PC-9 (cell line): ENCODE measurements at regions not wholly inside any gene's neighbourhood (a gene's known extent, or its start where the extent isn't known, plus 50 kb on each side); places are given as distances from the start of the nearest gene placed in this dataset.

Source experiments
- BruUV-seq: library from RNA; stranded (reverse); fragments of 400-500 nt; replicated peaks from 2 replicates; lab custom pipeline; 2021; lab: Mats Ljungman, UMichigan
- CTCF ChIA-PET: fragments of 300-600 bp; sonication (Branson Sonifier 250); formaldehyde crosslinking; loops from one replicate; lab custom pipeline; 2022; ENCODE audit warnings: antibody characterized with exemption; lab: Charles Lee
- POLR2A ChIA-PET: fragments of 300-600 bp; sonication (Branson Sonifier 250); formaldehyde crosslinking; loops from one replicate; lab custom pipeline; 2022; ENCODE audit warnings: antibody characterized with exemption; ENCODE audit not compliant: unreplicated experiment; lab: Charles Lee
- DNase-seq, 2 experiments: peaks; one replicate each; pipeline versions ENCODE4 v3.0.0 to v3.0.0-alpha.2; 2015 to 2022; ENCODE audit warnings: mixed read lengths in 1 of 2
- H2AFZ ChIP-seq: fragments of 200-600 bp; sonication (generic); 2 replicates; pipeline ENCODE4 v1.8.1; 2017; ENCODE audit warnings: antibody characterized with exemption
- H3F3A ChIP-seq: fragments of 200-600 bp; sonication (generic); 2 replicates; pipeline ENCODE4 v1.8.1; 2017; ENCODE audit warnings: antibody characterized with exemption, mild to moderate bottlenecking, low read depth; ENCODE audit not compliant: insufficient read depth
- H3K27ac ChIP-seq: fragments of 200-600 bp; sonication (generic); 2 replicates; pipeline ENCODE4 v1.6.1; 2016; ENCODE audit warnings: mixed run types
- H3K27me3 ChIP-seq: fragments of 200-600 bp; sonication (generic); 2 replicates; pipeline ENCODE4 v1.6.1; 2016; ENCODE audit warnings: low read depth, mixed run types; ENCODE audit not compliant: insufficient read depth
- H3K36me3 ChIP-seq: fragments of 200-600 bp; sonication (generic); 2 replicates; pipeline ENCODE4 v1.6.1; 2016; ENCODE audit warnings: low read depth, mixed run types
- H3K4me1 ChIP-seq: fragments of 200-600 bp; sonication (generic); replicated peaks from 2 replicates; pipeline ENCODE4 v1.6.1; 2016; ENCODE audit warnings: mixed run types; ENCODE audit not compliant: insufficient read depth
- H3K4me2 ChIP-seq: fragments of 200-600 bp; sonication (generic); 2 replicates; pipeline ENCODE4 v1.6.1; 2017; ENCODE audit warnings: mixed run types
- H3K4me3 ChIP-seq: fragments of 200-600 bp; sonication (generic); 2 replicates; pipeline ENCODE4 v1.6.1; 2016; ENCODE audit warnings: mixed run types
- H3K79me2 ChIP-seq: fragments of 200-600 bp; sonication (generic); 2 replicates; pipeline ENCODE4 v1.6.1; 2017; ENCODE audit warnings: low read depth, mixed run types
- H3K9me2 ChIP-seq: fragments of 200-600 bp; sonication (generic); 2 replicates; pipeline ENCODE4 v1.8.1; 2017; ENCODE audit warnings: mild to moderate bottlenecking; ENCODE audit not compliant: insufficient read depth
- H3K9me3 ChIP-seq: fragments of 200-600 bp; sonication (generic); 2 replicates; pipeline ENCODE4 v1.8.1; 2016; ENCODE audit warnings: low read depth; ENCODE audit not compliant: insufficient read depth
- H4K20me1 ChIP-seq: fragments of 200-600 bp; sonication (generic); 2 replicates; pipeline ENCODE4 v1.8.1; 2017; ENCODE audit not compliant: insufficient read depth
- CTCF ChIP-seq: fragments of 200-600 bp; sonication (generic); conservative IDR thresholded peaks from 2 replicates; pipeline ENCODE4 v1.6.1; 2017; ENCODE audit warnings: mixed run types, antibody characterized with exemption, mild to moderate bottlenecking, moderate library complexity
- EZH2 ChIP-seq: fragments of 200-600 bp; sonication (generic); IDR thresholded peaks from 2 replicates; pipeline ENCODE4 v1.8.0; 2017; ENCODE audit warnings: antibody characterized with exemption, low read depth
- intact Hi-C: fragments of 100-400 bp; cut with micrococcal nuclease; formaldehyde crosslinking; loops from one replicate; pipeline ENCODE4 v1.10.0; 2022; ENCODE audit not compliant: unreplicated experiment

GRCh38 chr17:14460516-14461226 is 159.8 kb downstream of the HS3ST3B1 start:
- Histone ChIP-seq H3K4me3 (no peak overlapping the region), H4K20me1 (no peaks in the 10 kb centered on the region), H3K9me2 (no peaks in the 10 kb centered on the region), H3K9me3 (no peaks in the 10 kb centered on the region), H3K27ac (no peak overlapping the region), H3K4me2 (no peak overlapping the region), H3K27me3 (no peaks in the 10 kb centered on the region; the same call in 1 of the 2 replicates), H2AFZ (no peak overlapping the region), H3K36me3 (no peaks in the 10 kb centered on the region), H3K4me1 (no peaks in the 10 kb centered on the region), H3K79me2 (no peaks in the 10 kb centered on the region), H3F3A (no peaks in the 10 kb centered on the region)
- ChIA-PET CTCF (no interaction called here), POLR2A (no interaction called here)
- BruUV-seq, result no TSS peak
- DNase-seq, result no peak
- TF ChIP-seq CTCF (no peak), EZH2 (no peak)
- intact Hi-C loops, result no loop called here

- Histone ChIP-seq H3F3A (no peaks in the 10 kb centered on the region), H3K27me3 (no peaks in the 10 kb centered on the region; the same call in 1 of the 2 replicates), H2AFZ (no peak overlapping the region), H3K4me3 (no peak overlapping the region), H4K20me1 (no peaks in the 10 kb centered on the region), H3K4me1 (no peaks in the 10 kb centered on the region), H3K27ac (no peak overlapping the region), H3K36me3 (no peaks in the 10 kb centered on the region), H3K79me2 (no peaks in the 10 kb centered on the region), H3K4me2 (no peak overlapping the region), H3K9me3 (no peaks in the 10 kb centered on the region), H3K9me2 (no peaks in the 10 kb centered on the region)
- intact Hi-C loops, result no loop called here
- ChIA-PET CTCF (no interaction called here), POLR2A (no interaction called here)
- TF ChIP-seq CTCF, result no peak
- TF ChIP-seq EZH2, result no peak
- no TSS peak for BruUV-seq
- DNase-seq, result no peak
These were observed 159.1 kb downstream of the HS3ST3B1 start for GRCh38 chr17:14459955-14460354.

- POLR2A ChIA-PET, result no interaction called here
- no peaks in the 10 kb centered on the region for H3K9me3 ChIP-seq
- DNase-seq, result no peak
- H3K27me3 ChIP-seq, result no peaks in the 10 kb centered on the region; the same call in 1 of the 2 replicates
- no peak overlapping the region for H3K27ac ChIP-seq
- TF ChIP-seq EZH2 (no peak), CTCF (no peak)
- no peak overlapping the region for H3K4me3 ChIP-seq
- no peaks in the 10 kb centered on the region for H3F3A ChIP-seq
- no peaks in the 10 kb centered on the region for H3K4me1 ChIP-seq
- no peak overlapping the region for H3K4me2 ChIP-seq
- CTCF ChIA-PET, result no interaction called here
- intact Hi-C loops, result no loop called here
- no peaks in the 10 kb centered on the region for H4K20me1 ChIP-seq
- H2AFZ ChIP-seq, result no peak overlapping the region
- no peaks in the 10 kb centered on the region for H3K9me2 ChIP-seq
- H3K36me3 ChIP-seq, result no peaks in the 10 kb centered on the region
- BruUV-seq, result no TSS peak
- H3K79me2 ChIP-seq, result no peaks in the 10 kb centered on the region
These were observed 157.8 kb downstream of the HS3ST3B1 start for GRCh38 chr17:14458724-14459123.
